Umbilical cord (tissue), 1 donor: ENCODE measurements at regions not wholly inside any gene's neighbourhood (a gene's known extent, or its start where the extent isn't known, plus 50 kb on each side); places are given as distances from the start of the nearest gene placed in this dataset.
"Not testable (repeated sequence)": the region's sequence is repeated elsewhere in the genome, so short reads cannot be mapped to it uniquely, and the experiment has no call there.

Source experiments
- DNase-seq: peaks from one replicate; pipeline ENCODE4 v3.0.0-alpha.2; 2015; ENCODE audit warnings: low spot score

DNA sequence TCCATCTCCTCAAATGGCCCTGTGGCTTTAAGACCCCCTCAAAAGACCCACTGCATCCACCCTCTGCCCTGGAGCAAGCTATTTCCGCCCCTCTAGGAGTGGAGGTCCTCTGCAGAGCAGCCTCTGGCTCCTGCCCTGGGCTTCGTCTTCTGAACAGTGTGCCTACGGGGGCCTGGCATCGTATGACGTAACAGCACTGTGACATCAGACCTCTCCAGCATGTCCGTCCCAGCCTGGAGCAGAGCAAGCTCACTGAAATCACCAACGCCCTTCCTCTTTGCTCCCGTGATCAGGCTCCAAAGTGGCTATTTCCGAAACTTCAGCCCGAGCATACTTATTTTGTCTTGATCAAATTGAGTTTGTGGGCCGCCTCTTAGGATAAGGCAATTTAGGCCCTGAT lies 69.1 kb upstream of the PTCH1 start:
- DNase-seq = no peak

GRCh38 chr9:95584176-95584575 lies 67.4 kb upstream of the PTCH1 start:
- no peak for DNase-seq

- no peak for DNase-seq
Measured at GRCh38 chr9:95581900-95582299, 65.1 kb upstream of the PTCH1 start.

GRCh38 chr9:95580812-95581761 lies 64.3 kb upstream of the PTCH1 start:
- peak; percentile 87 for DNase-seq

DNA sequence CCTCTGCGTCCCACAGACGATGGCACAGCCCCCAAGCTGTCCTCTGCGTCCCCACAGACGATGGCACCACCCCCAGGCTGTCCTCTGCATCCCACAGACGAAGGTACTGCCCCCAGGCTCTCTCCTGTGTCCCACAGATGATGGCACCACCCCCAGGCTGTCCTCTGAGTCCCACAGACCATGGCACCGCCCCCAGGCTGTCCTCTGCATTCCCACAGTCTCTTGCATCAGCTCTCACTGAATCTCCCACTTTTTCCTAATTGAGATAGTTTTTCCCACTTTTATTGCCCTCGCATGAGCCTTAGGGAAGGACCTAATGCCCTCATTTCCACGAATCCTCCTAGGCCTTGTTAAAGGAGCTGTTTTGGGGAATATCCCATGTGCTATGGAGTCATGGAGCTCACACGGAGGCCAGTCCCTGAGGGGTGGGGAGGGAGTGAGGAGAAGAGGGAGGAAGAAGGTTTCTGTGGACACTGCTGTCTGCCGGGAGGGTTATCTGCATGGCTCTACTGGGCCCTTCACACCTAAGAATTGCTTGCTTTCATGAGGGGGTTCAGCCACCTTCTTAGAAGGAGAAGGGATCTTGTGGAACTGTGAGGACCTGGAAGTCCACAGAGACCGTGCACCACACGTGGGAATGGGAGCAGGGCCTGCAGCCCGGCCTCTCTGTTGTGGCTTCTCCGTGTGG lies 58.2 kb upstream of the PTCH1 start:
- DNase-seq = no peak

DNA sequence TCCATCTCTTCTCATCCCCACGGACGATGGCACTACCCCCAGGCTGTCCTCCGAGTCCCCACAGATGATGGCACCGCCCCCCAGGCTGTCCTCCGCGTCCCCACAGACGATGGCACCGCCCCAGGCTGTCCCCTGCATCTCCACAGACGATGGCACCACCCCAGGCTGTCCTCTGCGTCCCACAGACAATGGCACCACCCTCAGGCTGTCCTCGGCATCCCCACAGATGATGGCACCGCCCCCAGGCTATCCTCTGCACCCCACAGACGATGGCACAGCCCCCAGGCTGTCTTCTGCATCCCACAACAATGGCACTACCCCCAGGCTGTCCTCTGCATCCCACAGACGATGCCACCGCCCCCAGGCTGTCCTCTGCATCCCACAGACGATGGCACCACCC lies 57.4 kb upstream of the PTCH1 start:
- DNase-seq = no peak

GRCh38 chr9:95573463-95573862 lies 56.7 kb upstream of the PTCH1 start:
- DNase-seq = no peak

GRCh38 chr9:95572381-95573151 lies 55.8 kb upstream of the PTCH1 start:
- DNase-seq = no peak

DNA sequence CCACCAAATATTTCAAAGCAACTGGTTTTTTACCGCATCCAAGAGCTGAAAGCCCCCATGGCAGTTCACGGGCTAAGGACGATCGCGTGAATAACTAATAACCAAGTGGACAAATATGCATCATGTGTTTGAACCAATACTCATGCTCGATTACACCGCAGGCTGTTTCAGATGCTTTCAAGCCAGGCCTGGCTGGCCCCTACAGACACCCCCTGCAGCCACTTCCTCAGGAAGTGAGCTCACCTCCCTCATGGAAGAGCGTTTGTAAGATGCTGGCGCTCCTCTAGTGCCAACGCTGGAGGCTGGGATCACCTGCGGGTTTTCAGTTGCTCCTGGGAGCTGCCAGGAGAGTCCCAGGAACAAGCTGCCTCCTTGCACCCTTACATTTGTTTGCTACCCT lies 53.9 kb upstream of the PTCH1 start:
- DNase-seq = no peak

DNA sequence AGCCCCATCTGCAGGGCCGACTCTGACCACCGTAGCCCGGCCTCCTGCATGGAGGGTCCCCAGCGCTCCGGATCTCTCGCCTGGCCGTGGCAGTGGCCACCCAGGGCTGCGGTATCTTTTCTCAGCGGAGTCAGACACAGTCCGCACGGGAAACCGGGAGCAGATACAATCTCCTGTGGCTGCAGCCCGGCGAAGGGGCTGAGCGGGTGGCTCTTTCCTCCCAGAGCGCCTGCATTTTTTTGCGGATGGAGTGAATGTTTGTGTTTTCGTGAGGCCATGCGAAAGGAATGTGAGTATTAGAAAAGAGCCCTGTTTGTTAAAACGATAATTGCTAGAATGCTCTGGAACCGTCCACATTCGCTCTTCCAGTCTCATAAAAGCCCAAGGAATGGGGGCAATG lies 53.4 kb upstream of the PTCH1 start:
- peak; percentile 69 for DNase-seq

- DNase-seq = not testable (repeated sequence)
Measured at GRCh38 chr9:95568735-95569134, 52.0 kb upstream of the PTCH1 start.
